ENCODE measurements at regions not wholly inside any gene's neighbourhood (a gene's known extent, or its start where the extent isn't known, plus 50 kb on each side); places are given as distances from the start of the nearest gene placed in this dataset.

DNA sequence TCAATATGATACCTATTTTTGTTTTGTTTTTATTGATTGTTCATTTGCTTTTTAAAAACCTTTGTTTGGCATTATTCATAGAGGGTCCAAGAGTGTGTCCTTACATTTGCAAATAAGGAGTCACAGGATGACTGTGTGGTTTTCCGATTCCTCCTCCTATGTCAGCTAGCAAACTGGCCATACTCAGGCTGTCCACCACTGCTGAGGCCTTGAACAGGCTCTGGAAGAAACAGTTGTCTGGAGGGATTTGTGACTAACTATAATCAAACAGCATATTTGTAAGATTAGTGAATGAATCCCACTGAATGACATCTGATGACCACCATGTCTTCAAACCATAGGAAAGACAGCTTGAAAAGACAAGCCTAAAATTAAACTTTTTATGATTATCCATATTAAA is 423.4 kb upstream of the ATP11B start:
- no peak for DNase-seq

DNA sequence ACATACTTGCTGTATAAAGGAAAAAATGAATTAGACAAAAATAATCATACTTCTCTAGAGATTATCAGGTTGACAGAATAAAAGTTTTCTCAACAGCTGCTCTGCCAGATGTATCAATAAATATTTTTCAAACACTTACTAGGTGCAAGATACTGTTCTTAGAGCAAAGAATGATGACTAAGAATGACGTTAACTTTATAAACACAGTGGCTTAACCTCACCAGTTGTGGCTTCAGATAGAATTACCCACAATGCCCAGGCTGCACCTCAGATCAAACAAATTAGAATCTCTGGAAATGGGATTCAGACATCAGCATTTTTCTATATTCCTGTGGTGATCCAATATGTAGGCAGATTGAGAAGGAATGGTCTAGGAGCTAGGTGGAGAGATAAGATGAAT is 422.4 kb upstream of the ATP11B start:
- DNase-seq, result no peak

GRCh38 chr3:182375916-182376315 is 417.4 kb upstream of the ATP11B start:
- no peak for DNase-seq

GRCh38 chr3:182382112-182382857 is 411.0 kb upstream of the ATP11B start:
- DNase-seq, result no peak

GRCh38 chr3:182384221-182384620 is 409.1 kb upstream of the ATP11B start:
- DNase-seq, result no peak

DNA sequence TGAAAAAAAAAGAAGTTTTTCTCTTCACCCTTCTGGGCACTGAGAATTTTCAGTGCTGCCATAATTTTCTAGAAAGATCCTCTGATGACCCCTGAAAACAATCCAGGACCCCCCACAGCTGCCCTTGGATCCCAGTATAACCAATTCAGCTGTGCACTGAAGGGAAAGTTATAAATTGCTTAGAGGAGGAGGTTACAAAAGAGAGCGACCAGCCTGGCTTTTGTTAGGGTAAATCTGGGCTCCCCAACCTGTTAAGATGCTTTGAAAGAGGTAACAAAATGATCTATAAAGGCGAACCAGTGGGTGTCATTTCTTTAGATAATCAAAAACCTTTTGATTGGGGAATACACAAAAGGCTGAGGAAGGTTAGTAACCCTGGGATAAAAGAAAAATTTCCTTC is 407.9 kb upstream of the ATP11B start:
- no peak for DNase-seq

DNA sequence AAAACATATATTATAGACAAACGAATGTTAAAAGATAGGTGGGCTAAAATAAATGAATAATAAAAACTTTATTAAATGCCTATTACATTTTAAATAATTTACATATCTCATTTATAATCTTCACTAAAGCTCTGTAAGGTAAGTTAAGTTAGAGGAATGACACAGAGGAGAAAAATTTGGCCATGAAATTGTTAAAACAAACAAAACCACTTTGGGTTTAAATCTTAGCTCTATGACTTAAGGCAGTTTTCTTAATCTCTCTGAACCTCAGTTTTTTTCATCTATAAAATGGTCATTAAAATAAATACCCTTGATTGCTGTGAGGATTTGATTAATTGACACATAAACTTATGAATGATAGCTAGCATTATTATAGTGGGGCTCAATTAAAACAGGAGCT is 404.8 kb upstream of the ATP11B start:
- no peak for DNase-seq

DNA sequence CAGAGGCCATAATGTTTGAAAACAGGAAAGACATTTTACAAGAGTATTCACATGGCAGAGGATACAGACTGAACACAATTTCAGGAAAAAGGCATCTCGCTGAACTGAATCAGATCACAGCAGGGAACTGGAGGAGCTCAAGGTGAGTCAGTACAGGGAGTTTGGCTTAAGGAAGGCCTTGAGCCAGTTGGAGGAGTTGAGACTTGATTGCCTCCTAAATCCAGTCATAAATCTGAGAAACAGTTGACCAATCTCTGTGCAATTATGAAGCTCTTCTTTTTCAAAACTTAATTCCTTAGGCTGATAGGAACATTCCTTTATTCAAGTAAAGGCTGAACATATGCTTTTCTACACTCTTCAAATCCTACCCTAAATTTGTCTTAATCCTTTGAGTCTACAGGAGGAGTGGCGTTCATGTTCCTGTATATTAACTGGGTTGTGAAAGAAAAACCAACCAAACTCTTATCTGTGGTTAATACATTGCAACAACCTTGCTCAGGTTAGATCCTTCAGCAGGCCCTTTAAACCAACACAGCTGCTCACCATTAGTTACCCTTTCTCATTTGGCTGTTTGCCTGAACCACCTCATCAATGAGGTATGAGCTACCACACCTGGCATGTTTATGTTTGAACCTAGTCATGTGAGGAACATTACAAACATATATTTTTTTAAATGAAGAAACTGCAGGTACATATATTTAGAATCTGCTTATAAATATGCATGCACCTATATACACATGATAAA is 404.1 kb upstream of the ATP11B start:
- no peak for DNase-seq

GRCh38 chr3:182390421-182390820 is 402.9 kb upstream of the ATP11B start:
- DNase-seq, result no peak

- no peak for DNase-seq
Observed at GRCh38 chr3:182392182-182392937, 400.9 kb upstream of the ATP11B start.

GRCh38 chr3:182393151-182393550 is 400.2 kb upstream of the ATP11B start:
- no peak for DNase-seq

- no peak for DNase-seq
Observed at GRCh38 chr3:182393830-182394367, 399.4 kb upstream of the ATP11B start.

- no peak for DNase-seq
Observed at GRCh38 chr3:182397164-182397563, 396.1 kb upstream of the ATP11B start.

DNA sequence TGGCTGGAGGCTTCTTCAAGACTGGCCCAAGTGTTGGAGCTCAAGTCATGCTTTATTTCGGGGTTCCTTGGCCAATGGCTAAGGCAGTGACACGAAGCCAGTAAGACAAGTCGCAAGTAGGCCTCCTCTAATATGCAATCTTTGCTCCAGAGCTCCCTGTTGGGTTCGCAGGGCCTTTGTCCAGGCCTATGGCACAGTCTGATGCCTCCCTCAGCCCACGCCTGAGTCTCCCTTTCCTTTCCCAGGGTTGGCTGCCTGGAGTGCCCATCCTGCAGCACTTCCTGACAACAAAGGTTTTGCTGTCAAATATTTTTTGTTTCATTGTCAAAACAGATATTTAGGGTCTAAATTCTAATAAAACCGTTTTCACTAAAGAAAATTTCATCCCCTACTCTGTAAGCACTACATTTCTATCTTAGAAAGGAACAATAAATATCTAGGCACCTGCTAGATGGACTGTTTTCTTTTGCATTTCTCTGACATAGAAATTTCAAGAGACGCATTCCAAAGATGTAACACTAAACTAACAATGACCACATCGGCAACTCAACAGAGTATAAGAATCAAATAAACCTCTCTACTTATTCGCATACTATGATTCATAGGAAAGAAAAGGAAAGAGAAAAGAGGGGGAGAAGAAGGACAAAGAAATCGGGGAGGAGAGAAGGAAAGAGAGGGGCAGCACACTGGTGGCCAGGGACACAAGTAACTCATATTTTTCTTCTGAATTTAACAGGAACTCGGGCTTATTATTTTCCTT is 393.1 kb upstream of the ATP11B start:
- no peak for DNase-seq

GRCh38 chr3:182400838-182401237 is 392.5 kb upstream of the ATP11B start:
- no peak for DNase-seq

GRCh38 chr3:182404031-182404430 is 389.3 kb upstream of the ATP11B start:
- DNase-seq, result no peak

- no peak for DNase-seq
Observed at GRCh38 chr3:182405759-182406158, 387.5 kb upstream of the ATP11B start.

GRCh38 chr3:182406786-182407185 is 386.5 kb upstream of the ATP11B start:
- DNase-seq, result no peak

- DNase-seq, result no peak
Observed at GRCh38 chr3:182410051-182410450, 383.3 kb upstream of the ATP11B start.

GRCh38 chr3:182412066-182412465 is 381.2 kb upstream of the ATP11B start:
- peak; percentile 85 for DNase-seq

- DNase-seq, result no peak
Observed at GRCh38 chr3:182413061-182413460, 380.2 kb upstream of the ATP11B start.

DNA sequence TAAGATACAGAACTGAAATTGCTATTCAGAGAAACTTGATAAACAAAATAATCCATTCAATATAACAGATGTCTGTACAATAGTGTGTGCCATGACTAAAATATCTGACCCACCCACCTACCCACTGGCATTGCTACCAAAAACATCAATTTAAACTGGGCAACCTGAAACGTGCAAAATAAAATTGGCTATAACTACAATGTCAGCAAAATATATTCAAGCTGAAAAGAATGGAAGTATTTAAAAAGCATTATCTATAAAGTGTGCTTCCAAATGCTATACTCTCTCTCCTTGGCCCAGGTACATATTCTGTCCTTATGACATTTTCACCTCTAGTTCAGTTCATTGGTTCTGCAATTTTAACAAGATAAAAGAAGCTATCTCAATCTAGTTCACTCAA is 379.6 kb upstream of the ATP11B start:
- DNase-seq, result no peak

DNA sequence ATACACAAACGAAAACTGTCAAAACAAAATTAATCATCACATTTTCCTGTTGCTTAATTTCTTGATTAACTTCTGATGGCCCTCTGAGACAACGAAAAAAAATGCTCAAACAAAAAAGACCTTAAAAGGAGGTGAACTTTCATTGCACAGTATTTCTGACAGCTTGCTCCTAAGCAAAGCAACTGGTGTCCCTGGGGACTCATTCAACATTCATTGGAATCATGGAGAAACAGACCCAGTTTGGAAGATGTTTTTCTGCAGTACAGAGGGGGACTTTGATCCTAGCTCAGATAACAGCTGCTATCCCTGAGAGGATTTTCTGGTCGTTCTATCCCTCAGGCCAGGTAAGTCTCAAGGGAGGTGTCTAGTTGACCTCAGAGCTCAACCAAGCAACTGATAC is 378.7 kb upstream of the ATP11B start:
- no peak for DNase-seq

All from islet precursor cell (in vitro differentiated cells).